Astrocyte (in vitro differentiated cells and primary cell): ENCODE measurements at regions not wholly inside any gene's neighbourhood (a gene's known extent, or its start where the extent isn't known, plus 50 kb on each side); places are given as distances from the start of the nearest gene placed in this dataset.

Experiments
- DNase-seq: peaks from one replicate; pipeline ENCODE4 v3.0.0-alpha.2; 2010; ENCODE audit warnings: low read depth
- FAIRE-seq: peaks from 2 replicates; lab custom pipeline; 2011; peaks lifted over from hg19 to GRCh38; lab: Jason Lieb, UNC
- H2AFZ ChIP-seq: 2 replicates; pipeline ENCODE4 v1.6.0; 2012; ENCODE audit warnings: low read depth, low read length, inconsistent platforms
- H3K27ac ChIP-seq: 2 replicates; pipeline ENCODE4 v1.5.1; 2011; ENCODE audit warnings: low read depth, low read length, inconsistent platforms
- H3K27me3 ChIP-seq: 2 replicates; pipeline ENCODE4 v1.6.0; 2011; ENCODE audit warnings: low read length, inconsistent platforms; ENCODE audit not compliant: insufficient read depth
- H3K36me3 ChIP-seq: 2 replicates; pipeline ENCODE4 v1.5.1; 2011; ENCODE audit warnings: low read length, inconsistent platforms; ENCODE audit not compliant: insufficient read depth
- H3K4me1 ChIP-seq: 2 replicates; pipeline ENCODE4 v1.5.1; 2011; ENCODE audit warnings: low read length, inconsistent platforms; ENCODE audit not compliant: insufficient read depth
- H3K4me2 ChIP-seq: 2 replicates; pipeline ENCODE4 v1.6.0; 2012; ENCODE audit warnings: low read length, inconsistent platforms
- H3K4me3 ChIP-seq: 2 replicates; pipeline ENCODE4 v1.5.1; 2011; ENCODE audit warnings: low read depth, mild to moderate bottlenecking, low read length, inconsistent platforms; ENCODE audit not compliant: insufficient read depth
- H3K79me2 ChIP-seq: 2 replicates; pipeline ENCODE4 v1.6.0; 2012; ENCODE audit warnings: mild to moderate bottlenecking, low read length, inconsistent platforms; ENCODE audit not compliant: insufficient read depth
- H3K9ac ChIP-seq: 2 replicates; pipeline ENCODE4 v1.6.0; 2012; ENCODE audit warnings: mild to moderate bottlenecking, low read length, inconsistent platforms
- H3K9me3 ChIP-seq: 2 replicates; pipeline ENCODE4 v1.5.1; 2012; ENCODE audit warnings: low read depth, mild to moderate bottlenecking, low read length, inconsistent platforms; ENCODE audit not compliant: insufficient read depth
- H4K20me1 ChIP-seq: 2 replicates; pipeline ENCODE4 v1.6.0; 2012; ENCODE audit warnings: low read length, inconsistent platforms; ENCODE audit not compliant: insufficient read depth
- H3K27ac Mint-ChIP-seq: one replicate; pipeline ENCODE4 v1.8.0; 2021; ENCODE audit warnings: mild to moderate bottlenecking, mixed read lengths; ENCODE audit not compliant: unreplicated experiment
- H3K27me3 Mint-ChIP-seq: one replicate; pipeline ENCODE4 v1.8.0; 2021; ENCODE audit warnings: low read depth, mixed read lengths; ENCODE audit not compliant: unreplicated experiment
- H3K36me3 Mint-ChIP-seq: one replicate; pipeline ENCODE4 v1.8.0; 2021; ENCODE audit warnings: low read depth, mixed read lengths; ENCODE audit not compliant: unreplicated experiment
- H3K4me1 Mint-ChIP-seq: one replicate; pipeline ENCODE4 v1.8.0; 2021; ENCODE audit warnings: low read depth, mixed read lengths; ENCODE audit not compliant: unreplicated experiment
- H3K4me3 Mint-ChIP-seq: one replicate; pipeline ENCODE4 v1.8.0; 2021; ENCODE audit warnings: mild to moderate bottlenecking, moderate library complexity, mixed read lengths; ENCODE audit not compliant: unreplicated experiment
- H3K9me3 Mint-ChIP-seq: one replicate; pipeline ENCODE4 v1.8.0; 2021; ENCODE audit warnings: mild to moderate bottlenecking, mixed read lengths; ENCODE audit not compliant: unreplicated experiment
- CTCF ChIP-seq: IDR thresholded peaks from 2 replicates; pipeline ENCODE4 v1.5.1; 2011; ENCODE audit warnings: low read depth, mild to moderate bottlenecking, inconsistent platforms, low read length, moderate library complexity; ENCODE audit not compliant: insufficient read depth
- EZH2 ChIP-seq: IDR thresholded peaks from 2 replicates; pipeline ENCODE4 v1.6.1; 2012; ENCODE audit warnings: mild to moderate bottlenecking, low read length, inconsistent platforms; ENCODE audit not compliant: insufficient read depth

- Histone ChIP-seq H3K9me3 (no peaks in the 10 kb centered on the region), H3K4me2 (no peak overlapping the region), H3K4me3 (no peak overlapping the region), H3K27me3 (no peaks in the 10 kb centered on the region), H3K36me3 (no peaks in the 10 kb centered on the region), H3K9ac (no peak overlapping the region), H4K20me1 (no peaks in the 10 kb centered on the region), H3K27ac (no peak overlapping the region), H3K79me2 (no peaks in the 10 kb centered on the region), H2AFZ (no peak overlapping the region), H3K4me1 (no peaks in the 10 kb centered on the region)
- no peak for TF ChIP-seq EZH2
- TF ChIP-seq CTCF = no peak
- DNase-seq (no peak), FAIRE-seq (no peak)
- no peaks in the 10 kb centered on the region for H3K4me1 Mint-ChIP-seq
- H3K27me3 Mint-ChIP-seq = peaks cover 5% of the 10 kb centered on the region
- H3K36me3 Mint-ChIP-seq = no peaks in the 10 kb centered on the region
- no peak overlapping the region for H3K4me3 Mint-ChIP-seq
- H3K9me3 Mint-ChIP-seq = no peaks in the 10 kb centered on the region
- no peak overlapping the region for H3K27ac Mint-ChIP-seq
Observed at GRCh38 chr6:25112322-25112773, 166.8 kb upstream of the CARMIL1 start.

GRCh38 chr6:25113436-25113835, 165.7 kb upstream of the CARMIL1 start:
- H4K20me1 ChIP-seq = no peaks in the 10 kb centered on the region
- H2AFZ ChIP-seq = no peak overlapping the region
- H3K36me3 ChIP-seq = no peaks in the 10 kb centered on the region
- Mint-ChIP-seq H3K27ac (no peak overlapping the region), H3K27me3 (peaks cover 5% of the 10 kb centered on the region), H3K4me3 (no peak overlapping the region), H3K9me3 (no peaks in the 10 kb centered on the region), H3K36me3 (no peaks in the 10 kb centered on the region), H3K4me1 (no peaks in the 10 kb centered on the region)
- no peaks in the 10 kb centered on the region for H3K4me1 ChIP-seq
- no peak overlapping the region for H3K4me3 ChIP-seq
- no peak overlapping the region for H3K4me2 ChIP-seq
- no peaks in the 10 kb centered on the region for H3K79me2 ChIP-seq
- TF ChIP-seq CTCF (no peak), EZH2 (no peak)
- H3K9me3 ChIP-seq = no peaks in the 10 kb centered on the region
- no peak overlapping the region for H3K9ac ChIP-seq
- FAIRE-seq = no peak
- H3K27ac ChIP-seq = no peak overlapping the region
- no peak for DNase-seq
- H3K27me3 ChIP-seq = no peaks in the 10 kb centered on the region

- Histone ChIP-seq H3K36me3 (no peaks in the 10 kb centered on the region), H2AFZ (no peak overlapping the region), H3K4me1 (no peaks in the 10 kb centered on the region), H3K27ac (no peak overlapping the region), H3K27me3 (no peaks in the 10 kb centered on the region), H4K20me1 (no peaks in the 10 kb centered on the region), H3K79me2 (no peaks in the 10 kb centered on the region), H3K4me2 (no peak overlapping the region), H3K9ac (no peak overlapping the region), H3K9me3 (no peaks in the 10 kb centered on the region), H3K4me3 (no peak overlapping the region)
- Mint-ChIP-seq H3K27ac (no peak overlapping the region), H3K9me3 (no peaks in the 10 kb centered on the region), H3K4me1 (no peaks in the 10 kb centered on the region), H3K27me3 (peaks cover 5% of the 10 kb centered on the region), H3K36me3 (no peaks in the 10 kb centered on the region), H3K4me3 (no peak overlapping the region)
- FAIRE-seq (no peak), DNase-seq (no peak)
- TF ChIP-seq CTCF = no peak
- TF ChIP-seq EZH2 = no peak
Observed at GRCh38 chr6:25118038-25118437, 161.1 kb upstream of the CARMIL1 start.
